IMR-90 (cell line): ENCODE measurements at regions not wholly inside any gene's neighbourhood (a gene's known extent, or its start where the extent isn't known, plus 50 kb on each side); places are given as distances from the start of the nearest gene placed in this dataset.

Source experiments
- ATAC-seq: fragments of 200-7000 bp; cut with Tn5 transposase; 2 replicates; pipeline ENCODE4 v1.9.1; 2020; ENCODE audit warnings: low read depth, mild to moderate bottlenecking, moderate library complexity
- BruUV-seq: library from RNA; stranded (reverse); fragments of 400-500 nt; replicated peaks from 2 replicates; lab custom pipeline; 2021; lab: Mats Ljungman, UMichigan
- CTCF ChIA-PET: fragments of 300-600 bp; formaldehyde crosslinking; extraction: SDS; loops from one replicate; lab custom pipeline; 2021; ENCODE audit warnings: antibody characterized with exemption; lab: Yijun Ruan, JAX
- POLR2A ChIA-PET: fragments of 300-600 bp; sonication (Branson Sonifier 250); formaldehyde crosslinking; loops from one replicate; lab custom pipeline; 2022; ENCODE audit warnings: antibody characterized with exemption; ENCODE audit not compliant: unreplicated experiment; lab: Charles Lee
- DNase-seq: peaks from one replicate; pipeline ENCODE4 v3.0.0; 2013
- H2AFZ ChIP-seq: replicated peaks from 2 replicates; pipeline ENCODE3; 2013; ENCODE audit warnings: low read length, mild to moderate bottlenecking; ENCODE audit not compliant: poor library complexity
- H2AK5ac ChIP-seq: 2 replicates; pipeline ENCODE4 v1.6.1; 2013; ENCODE audit warnings: low read depth, low read length, inconsistent platforms
- H2AK9ac ChIP-seq: replicated peaks from 2 replicates; pipeline ENCODE3; 2013; ENCODE audit warnings: mild to moderate bottlenecking, low read depth, low read length, moderate library complexity; ENCODE audit not compliant: poor library complexity
- H2BK120ac ChIP-seq: 2 replicates; pipeline ENCODE4 v1.6.1; 2013; ENCODE audit warnings: low read depth, low read length, inconsistent platforms
- H2BK15ac ChIP-seq: 3 replicates; pipeline ENCODE4 v1.6.1; 2013; ENCODE audit warnings: low read depth, low read length, inconsistent platforms
- H2BK20ac ChIP-seq: 2 replicates; pipeline ENCODE4 v1.6.1; 2013; ENCODE audit warnings: low read depth, mild to moderate bottlenecking, inconsistent platforms, low read length, moderate library complexity
- H2BK5ac ChIP-seq: 2 replicates; pipeline ENCODE4 v1.6.1; 2013; ENCODE audit warnings: mild to moderate bottlenecking, low read depth, low read length, inconsistent platforms; ENCODE audit not compliant: poor library complexity, severe bottlenecking
- H3K14ac ChIP-seq: replicated peaks from 2 replicates; pipeline ENCODE4 v1.6.1; 2013; ENCODE audit warnings: low read depth, low read length, inconsistent platforms
- H3K18ac ChIP-seq: 2 replicates; pipeline ENCODE4 v1.6.1; 2013; ENCODE audit warnings: low read depth, low read length, control low read depth
- H3K23ac ChIP-seq: 2 replicates; pipeline ENCODE4 v1.6.1; 2013; ENCODE audit warnings: low read depth, low read length, inconsistent platforms
- H3K27ac ChIP-seq: 2 replicates; pipeline ENCODE4 v1.5.1; 2013; ENCODE audit warnings: mild to moderate bottlenecking, control low read depth, low read length; ENCODE audit not compliant: insufficient read depth
- H3K27me3 ChIP-seq: 2 replicates; pipeline ENCODE4 v1.6.1; 2013; ENCODE audit warnings: low read length; ENCODE audit not compliant: control insufficient read depth, insufficient read depth
- H3K36me3 ChIP-seq: 2 replicates; pipeline ENCODE4 v1.6.1; 2013; ENCODE audit warnings: low read length, mixed read lengths; ENCODE audit not compliant: control insufficient read depth, insufficient read depth
- H3K4ac ChIP-seq: 2 replicates; pipeline ENCODE4 v1.6.1; 2013; ENCODE audit warnings: low read depth, low read length, inconsistent platforms
- H3K4me1 ChIP-seq: 2 replicates; pipeline ENCODE4 v1.6.1; 2013; ENCODE audit warnings: low read length, mixed read lengths; ENCODE audit not compliant: control insufficient read depth, insufficient read depth
- H3K4me2 ChIP-seq: 2 replicates; pipeline ENCODE4 v1.6.1; 2013; ENCODE audit warnings: low read depth, mild to moderate bottlenecking, control low read depth, low read length, moderate library complexity
- H3K4me3 ChIP-seq: 2 replicates; pipeline ENCODE4 v1.5.1; 2013; ENCODE audit warnings: low read depth, mild to moderate bottlenecking, control low read depth, low read length, moderate library complexity; ENCODE audit not compliant: insufficient read depth
- H3K56ac ChIP-seq: 2 replicates; pipeline ENCODE4 v1.6.1; 2013; ENCODE audit warnings: low read length, inconsistent platforms; ENCODE audit not compliant: insufficient read depth; ENCODE audit errors: extremely low read depth
- H3K79me1 ChIP-seq, 2 experiments: 2 replicates each; pipeline ENCODE4 v1.6.1; 2013; ENCODE audit warnings: low read length in 2 of 2, inconsistent platforms in 1 of 2, low read depth in 1 of 2
- H3K9ac ChIP-seq: 2 replicates; pipeline ENCODE4 v1.6.1; 2013; ENCODE audit warnings: low read depth, low read length, control low read depth
- H3K9me1 ChIP-seq: 2 replicates; pipeline ENCODE4 v1.6.1; 2013; ENCODE audit warnings: low read length, inconsistent platforms; ENCODE audit not compliant: insufficient read depth
- H3K9me3 ChIP-seq: 2 replicates; pipeline ENCODE4 v1.6.1; 2013; ENCODE audit warnings: low read length; ENCODE audit not compliant: control insufficient read depth, insufficient read depth
- H4K20me1 ChIP-seq: 2 replicates; pipeline ENCODE4 v1.6.1; 2013; ENCODE audit warnings: low read length, inconsistent platforms; ENCODE audit not compliant: insufficient read depth
- H4K5ac ChIP-seq: 2 replicates; pipeline ENCODE4 v1.6.1; 2013; ENCODE audit warnings: mild to moderate bottlenecking, low read depth, low read length, control low read depth
- H4K8ac ChIP-seq, 2 experiments: 2 replicates each; pipeline ENCODE4 v1.6.1; 2013; ENCODE audit warnings: low read depth in 2 of 2, low read length in 2 of 2, control low read depth in 1 of 2, inconsistent platforms in 1 of 2
- H4K91ac ChIP-seq: 2 replicates; pipeline ENCODE4 v1.6.1; 2013; ENCODE audit warnings: low read depth, low read length, inconsistent platforms; ENCODE audit not compliant: insufficient read depth
- BHLHE40 ChIP-seq: fragments of 150-350 bp; IDR thresholded peaks from 2 replicates; pipeline ENCODE4 v1.6.1; 2016; ENCODE audit warnings: mild to moderate bottlenecking, low read depth, low read length
- CEBPB ChIP-seq: IDR thresholded peaks from 2 replicates; pipeline ENCODE4 v1.6.1; 2012; ENCODE audit warnings: low read depth, low read length, improper control_type of control experiment
- CHD1 ChIP-seq: IDR thresholded peaks from 2 replicates; pipeline ENCODE4 v1.6.1; 2012; ENCODE audit warnings: low read depth, low read length, improper control_type of control experiment
- CTCF ChIP-seq: conservative IDR thresholded peaks from 2 replicates; pipeline ENCODE4 v1.5.1; 2012; ENCODE audit warnings: mild to moderate bottlenecking, low read depth, low read length, improper control_type of control experiment
- ELK1 ChIP-seq: fragments of 150-350 bp; IDR thresholded peaks from 2 replicates; pipeline ENCODE4 v1.6.1; 2016; ENCODE audit warnings: low read depth, mild to moderate bottlenecking, low read length, moderate library complexity, borderline replicate concordance
- FOS ChIP-seq: fragments of 150-350 bp; IDR thresholded peaks from 2 replicates; pipeline ENCODE4 v1.6.1; 2016; ENCODE audit warnings: low read depth, low read length
- MAFK ChIP-seq: IDR thresholded peaks from 2 replicates; pipeline ENCODE4 v1.6.1; 2012; ENCODE audit warnings: low read depth, low read length, improper control_type of control experiment
- MAZ ChIP-seq: IDR thresholded peaks from 2 replicates; pipeline ENCODE4 v1.6.1; 2012; ENCODE audit warnings: low read depth, mild to moderate bottlenecking, low read length, improper control_type of control experiment, moderate library complexity, borderline replicate concordance
- MXI1 ChIP-seq: IDR thresholded peaks from 2 replicates; pipeline ENCODE4 v1.6.1; 2012; ENCODE audit warnings: low read depth, mild to moderate bottlenecking, low read length, moderate library complexity, borderline replicate concordance
- NFE2L2 ChIP-seq: fragments of 150-350 bp; IDR thresholded peaks from 2 replicates; pipeline ENCODE4 v1.6.1; 2016; ENCODE audit warnings: low read depth, mild to moderate bottlenecking, low read length
- POLR2A ChIP-seq: IDR thresholded peaks from 2 replicates; pipeline ENCODE4 v1.6.1; 2012; ENCODE audit warnings: mild to moderate bottlenecking, low read depth, low read length
- RAD21 ChIP-seq: IDR thresholded peaks from 2 replicates; pipeline ENCODE4 v1.6.1; 2012; ENCODE audit warnings: low read length, improper control_type of control experiment
- RCOR1 ChIP-seq: IDR thresholded peaks from 2 replicates; pipeline ENCODE4 v1.6.1; 2012; ENCODE audit warnings: mild to moderate bottlenecking, low read length, improper control_type of control experiment; ENCODE audit not compliant: insufficient replicate concordance
- RFX5 ChIP-seq: IDR thresholded peaks from 2 replicates; pipeline ENCODE4 v1.8.0; 2012; ENCODE audit warnings: low read depth, mild to moderate bottlenecking, low read length, moderate library complexity
- SMC3 ChIP-seq: fragments of 150-350 bp; IDR thresholded peaks from 2 replicates; pipeline ENCODE4 v1.6.1; 2016; ENCODE audit warnings: low read depth, mild to moderate bottlenecking, antibody characterized with exemption, low read length, moderate library complexity
- USF2 ChIP-seq: fragments of 150-350 bp; IDR thresholded peaks from 2 replicates; pipeline ENCODE4 v1.6.1; 2017; ENCODE audit warnings: mild to moderate bottlenecking, antibody characterized with exemption, low read length, low read depth
- WGBS, 2 experiments: methylation state at CpG; one replicate each; pipeline versions ENCODE4 v1.1.5 to v1.1.7; 2013; ENCODE audit warnings: missing lambda C conversion rate in 2 of 2; ENCODE audit not compliant: insufficient read length in 1 of 2; ENCODE audit errors: extremely low coverage in 2 of 2; 5-methylcytosine and 5-hydroxymethylcytosine counted together
- dilution Hi-C: fragments of 300-500 bp; cut with HindIII; formaldehyde crosslinking; loops from one replicate; pipeline ENCODE4 v1.14.3; 2018; ENCODE audit warnings: low sequenced_read_pairs; ENCODE audit not compliant: unreplicated experiment
- in situ Hi-C: fragments of 300-500 bp; cut with MboI; formaldehyde crosslinking; loops from 3 replicates; pipeline ENCODE4 v1.14.3; 2019; ENCODE audit warnings: low sequenced_read_pairs, inconsistent platforms, mixed read lengths
- intact Hi-C: fragments of 100-400 bp; cut with micrococcal nuclease; formaldehyde crosslinking; loops from 2 replicates; pipeline ENCODE4 v1.10.0; 2022

GRCh38 chr18:77380695-77381094, 131.0 kb downstream of the GALR1 start:
- Histone ChIP-seq H2AK5ac (no peak overlapping the region), H2AFZ (no peak overlapping the region), H2BK5ac (no peak overlapping the region), H3K18ac (no peak overlapping the region), H3K14ac (no peak overlapping the region), H3K79me1 (no peaks in the 10 kb centered on the region), H3K56ac (no peak overlapping the region), H3K23ac (no peak overlapping the region), H2AK9ac (no peak overlapping the region), H3K4me1 (no peaks in the 10 kb centered on the region), H4K20me1 (no peaks in the 10 kb centered on the region), H3K9me3 (peaks cover 30% of the 10 kb centered on the region), H4K8ac (no peak overlapping the region), H2BK120ac (no peak overlapping the region), H2BK20ac (no peak overlapping the region), H2BK15ac (no peak overlapping the region), H3K4me2 (no peak overlapping the region), H4K5ac (no peak overlapping the region), H4K91ac (no peak overlapping the region), H3K27ac (no peak overlapping the region), H3K27me3 (no peaks in the 10 kb centered on the region), H3K4ac (no peak overlapping the region), H3K36me3 (no peaks in the 10 kb centered on the region), H3K9me1 (no peaks in the 10 kb centered on the region), H3K4me3 (no peak overlapping the region), H3K9ac (no peak overlapping the region)
- ChIA-PET CTCF (no interaction called here), POLR2A (no interaction called here)
- no TSS peak for BruUV-seq
- ATAC-seq (no peak), DNase-seq (no peak)
- WGBS, 2 experiments = no CpG with 5 or more reads among the region's 5 CpGs
- TF ChIP-seq MXI1 = no peak
- TF ChIP-seq USF2 = no peak
- TF ChIP-seq RFX5 = no peak
- no peak for TF ChIP-seq MAFK
- TF ChIP-seq CTCF = no peak
- no peak for TF ChIP-seq FOS
- no peak for TF ChIP-seq SMC3
- TF ChIP-seq RCOR1 = no peak
- TF ChIP-seq CHD1 = no peak
- no peak for TF ChIP-seq POLR2A
- TF ChIP-seq BHLHE40 = no peak
- no peak for TF ChIP-seq ELK1
- no peak for TF ChIP-seq MAZ
- no peak for TF ChIP-seq CEBPB
- TF ChIP-seq RAD21 = no peak
- no peak for TF ChIP-seq NFE2L2
- intact Hi-C loops = no loop called here
- dilution Hi-C loops = no loop called here
- in situ Hi-C loops = no loop called here
